ENCODE measurements at regions not wholly inside any gene's neighbourhood (a gene's known extent, or its start where the extent isn't known, plus 50 kb on each side); places are given as distances from the start of the nearest gene placed in this dataset.

- TF ChIP-seq, protein P1, sequence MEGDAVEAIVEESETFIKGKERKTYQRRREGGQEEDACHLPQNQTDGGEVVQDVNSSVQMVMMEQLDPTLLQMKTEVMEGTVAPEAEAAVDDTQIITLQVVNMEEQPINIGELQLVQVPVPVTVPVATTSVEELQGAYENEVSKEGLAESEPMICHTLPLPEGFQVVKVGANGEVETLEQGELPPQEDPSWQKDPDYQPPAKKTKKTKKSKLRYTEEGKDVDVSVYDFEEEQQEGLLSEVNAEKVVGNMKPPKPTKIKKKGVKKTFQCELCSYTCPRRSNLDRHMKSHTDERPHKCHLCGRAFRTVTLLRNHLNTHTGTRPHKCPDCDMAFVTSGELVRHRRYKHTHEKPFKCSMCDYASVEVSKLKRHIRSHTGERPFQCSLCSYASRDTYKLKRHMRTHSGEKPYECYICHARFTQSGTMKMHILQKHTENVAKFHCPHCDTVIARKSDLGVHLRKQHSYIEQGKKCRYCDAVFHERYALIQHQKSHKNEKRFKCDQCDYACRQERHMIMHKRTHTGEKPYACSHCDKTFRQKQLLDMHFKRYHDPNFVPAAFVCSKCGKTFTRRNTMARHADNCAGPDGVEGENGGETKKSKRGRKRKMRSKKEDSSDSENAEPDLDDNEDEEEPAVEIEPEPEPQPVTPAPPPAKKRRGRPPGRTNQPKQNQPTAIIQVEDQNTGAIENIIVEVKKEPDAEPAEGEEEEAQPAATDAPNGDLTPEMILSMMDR (IDR thresholded peaks at IDR 0.05): no peak
- no peak for TF ChIP-seq POLR2A (IDR thresholded peaks at IDR 0.05)
Observed at GRCh38 chr21:38881131-38881530, 75.4 kb downstream of the ETS2 start.

Measured in prostate gland (tissue), 2 donors.